ENCODE measurements at regions not wholly inside any gene's neighbourhood (a gene's known extent, or its start where the extent isn't known, plus 50 kb on each side); places are given as distances from the start of the nearest gene placed in this dataset.

- TF ChIP-seq USF2 (IDR thresholded peaks at IDR 0.05; ENCODE audit: borderline replicate concordance, low read depth, low read length) (no peak), TEAD4 (IDR thresholded peaks at IDR 0.05; ENCODE audit: borderline replicate concordance, insufficient read depth) (no peak), PBX3 (IDR thresholded peaks at IDR 0.05) (no peak), JUND (IDR thresholded peaks at IDR 0.05) (no peak), RFX5 (IDR thresholded peaks at IDR 0.05; ENCODE audit: low read length) (no peak), SIN3A (IDR thresholded peaks at IDR 0.05; ENCODE audit: borderline replicate concordance, low read depth, low read length) (no peak), SMC3 (IDR thresholded peaks at IDR 0.05; ENCODE audit: low read depth, low read length) (no peak), MEF2A (IDR thresholded peaks at IDR 0.05; ENCODE audit: borderline replicate concordance, low read depth) (no peak)
Measured at GRCh38 chr6:27052731-27053082, 194.8 kb upstream of the PRSS16 start (continued).

- TF ChIP-seq TEAD4 (IDR thresholded peaks at IDR 0.05; ENCODE audit: borderline replicate concordance, insufficient read depth), result no peak
- TF ChIP-seq ELF1 (IDR thresholded peaks at IDR 0.05), result no peak
- TF ChIP-seq POLR2AphosphoS5 (IDR thresholded peaks at IDR 0.05; ENCODE audit: low read depth, low read length), result no peak
- TF ChIP-seq SMC3 (IDR thresholded peaks at IDR 0.05; ENCODE audit: low read depth, low read length), result no peak
- no peak for TF ChIP-seq EZH2phosphoT487 (IDR thresholded peaks at IDR 0.05; ENCODE audit: borderline replicate concordance, low read depth)
- TF ChIP-seq MEF2A (IDR thresholded peaks at IDR 0.05; ENCODE audit: borderline replicate concordance, low read depth), result no peak
- no peak for TF ChIP-seq GABPA (IDR thresholded peaks at IDR 0.05; ENCODE audit: low read depth)
- POLR2A ChIA-PET, result no interaction called here
- Histone ChIP-seq H3K36me3 (replicated peaks in 1 of 2; ENCODE audit: control insufficient read depth in 1 of 2, insufficient read depth in 2 of 2, low read length in 1 of 2) (no peaks in the 10 kb centered on the region), H3K27me3 (ENCODE audit: insufficient read depth) (no peaks in the 10 kb centered on the region), H3F3A (replicated peaks; ENCODE audit: insufficient read depth) (no peaks in the 10 kb centered on the region), H3K79me2 (ENCODE audit: insufficient read depth) (no peaks in the 10 kb centered on the region), H4K20me1 (ENCODE audit: insufficient read depth) (no peaks in the 10 kb centered on the region), H3K9me3 (no peaks in the 10 kb centered on the region), H3K4me2 (no peak overlapping the region), H2AFZ (ENCODE audit: low read depth) (no peak overlapping the region), H3K9ac (no peak overlapping the region), H3K27ac (ENCODE audit: low read depth in 2 of 2, low read length in 1 of 2) (no peak overlapping the region), H3K4me1 (ENCODE audit: control insufficient read depth in 1 of 2, insufficient read depth in 2 of 2, low read depth in 1 of 2, low read length in 1 of 2) (no peaks in the 10 kb centered on the region), H3K4me3 (ENCODE audit: low read depth in 2 of 2, low read length in 1 of 2) (no peak overlapping the region), H3K9me2 (no peaks in the 10 kb centered on the region)
- CTCF ChIA-PET, result interaction anchor here (2.1 kb wide), 1 partner anchor 10 kb away, joined by 5 read pairs; no protein-coding TSS in a partner anchor
- DNase-seq, result no peak
Measured at GRCh38 chr6:27053738-27054137, 193.8 kb upstream of the PRSS16 start.

GRCh38 chr6:27056615-27057014, 190.9 kb upstream of the PRSS16 start:
- Histone ChIP-seq H3K27ac (ENCODE audit: low read depth in 2 of 2, low read length in 1 of 2) (no peak overlapping the region), H3K27me3 (ENCODE audit: insufficient read depth) (no peaks in the 10 kb centered on the region), H3K4me2 (no peak overlapping the region), H2AFZ (ENCODE audit: low read depth) (no peak overlapping the region), H3K9ac (no peak overlapping the region), H3K4me3 (ENCODE audit: low read depth in 2 of 2, low read length in 1 of 2) (no peak overlapping the region), H3F3A (replicated peaks; ENCODE audit: insufficient read depth) (no peaks in the 10 kb centered on the region), H3K9me3 (no peaks in the 10 kb centered on the region), H3K9me2 (no peaks in the 10 kb centered on the region), H3K36me3 (replicated peaks in 1 of 2; ENCODE audit: control insufficient read depth in 1 of 2, insufficient read depth in 2 of 2, low read length in 1 of 2) (no peaks in the 10 kb centered on the region), H4K20me1 (ENCODE audit: insufficient read depth) (no peaks in the 10 kb centered on the region), H3K79me2 (ENCODE audit: insufficient read depth) (no peaks in the 10 kb centered on the region), H3K4me1 (ENCODE audit: control insufficient read depth in 1 of 2, insufficient read depth in 2 of 2, low read depth in 1 of 2, low read length in 1 of 2) (peaks cover 0 to 7% of the 10 kb centered on the region in 2 experiments; a peak in 1 of 4 replicates)
- DNase-seq, result no peak
- TF ChIP-seq TCF12 (IDR thresholded peaks at IDR 0.05) (no peak), SMC3 (IDR thresholded peaks at IDR 0.05; ENCODE audit: low read depth, low read length) (no peak)
- CTCF ChIA-PET, result no interaction called here
- 88% methylated on average over 1 of the region's 1 CpG for WGBS (ENCODE audit: low lambda C conversion rate)
- POLR2A ChIA-PET, result no interaction called here
